SU-DHL-6 (cell line): ENCODE measurements at regions not wholly inside any gene's neighbourhood (a gene's known extent, or its start where the extent isn't known, plus 50 kb on each side); places are given as distances from the start of the nearest gene placed in this dataset.

Experiments
- CTCF ChIP-seq: fragments of 200-600 bp; sonication (generic); IDR thresholded peaks from one replicate; pipeline ENCODE4 v1.5.1; 2017; ENCODE audit warnings: antibody characterized with exemption, mild to moderate bottlenecking, low read length, moderate library complexity; ENCODE audit not compliant: insufficient read depth, poor library complexity, severe bottlenecking
- EZH2phosphoT487 ChIP-seq: fragments of 200-600 bp; sonication (generic), shearing (Covaris generic); conservative IDR thresholded peaks from 2 replicates; pipeline ENCODE4 v1.6.1; 2018; ENCODE audit warnings: mild to moderate bottlenecking, antibody characterized with exemption, low read length, moderate library complexity, mixed read lengths

- no peak for TF ChIP-seq CTCF
- TF ChIP-seq EZH2phosphoT487 = no peak
Measured at GRCh38 chr4:45472490-45472889, 651.4 kb downstream of the GABRG1 start.
